ENCODE measurements at regions not wholly inside any gene's neighbourhood (a gene's known extent, or its start where the extent isn't known, plus 50 kb on each side); places are given as distances from the start of the nearest gene placed in this dataset.

DNA sequence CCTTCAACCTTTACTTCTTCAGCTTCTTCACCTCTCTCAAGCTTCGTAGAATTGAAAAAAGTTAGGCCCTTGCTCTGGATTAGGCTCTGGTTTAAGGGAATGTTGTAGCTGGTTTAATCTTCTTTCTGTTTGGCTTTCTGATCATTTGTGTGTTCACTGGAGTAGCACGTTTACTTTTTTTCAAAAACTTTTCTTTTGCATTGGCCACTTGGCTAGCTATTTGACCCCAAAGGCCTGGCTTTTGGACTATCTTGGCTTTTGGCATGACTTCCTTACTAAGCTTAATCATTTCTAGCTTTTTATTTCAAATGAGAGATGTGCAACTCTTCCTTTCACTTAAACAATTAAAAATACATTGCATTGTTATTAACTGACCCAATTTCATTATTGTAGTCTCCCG lies 1154.8 kb upstream of the ZEB2 start:
- DNase-seq = no peak
- no peaks in the 10 kb centered on the region for H3K27me3 ChIP-seq
- WGBS, 3 donors = 74 to 80% (median 76%) methylated on average over 3 of the region's 3 CpGs
- H3K9me3 ChIP-seq = no peaks in the 10 kb centered on the region
- intact Hi-C loops (cut with DNase I) = no loop called here
- H3K4me1 ChIP-seq (ENCODE audit: insufficient read depth) = no peaks in the 10 kb centered on the region
- TF ChIP-seq, protein P1, sequence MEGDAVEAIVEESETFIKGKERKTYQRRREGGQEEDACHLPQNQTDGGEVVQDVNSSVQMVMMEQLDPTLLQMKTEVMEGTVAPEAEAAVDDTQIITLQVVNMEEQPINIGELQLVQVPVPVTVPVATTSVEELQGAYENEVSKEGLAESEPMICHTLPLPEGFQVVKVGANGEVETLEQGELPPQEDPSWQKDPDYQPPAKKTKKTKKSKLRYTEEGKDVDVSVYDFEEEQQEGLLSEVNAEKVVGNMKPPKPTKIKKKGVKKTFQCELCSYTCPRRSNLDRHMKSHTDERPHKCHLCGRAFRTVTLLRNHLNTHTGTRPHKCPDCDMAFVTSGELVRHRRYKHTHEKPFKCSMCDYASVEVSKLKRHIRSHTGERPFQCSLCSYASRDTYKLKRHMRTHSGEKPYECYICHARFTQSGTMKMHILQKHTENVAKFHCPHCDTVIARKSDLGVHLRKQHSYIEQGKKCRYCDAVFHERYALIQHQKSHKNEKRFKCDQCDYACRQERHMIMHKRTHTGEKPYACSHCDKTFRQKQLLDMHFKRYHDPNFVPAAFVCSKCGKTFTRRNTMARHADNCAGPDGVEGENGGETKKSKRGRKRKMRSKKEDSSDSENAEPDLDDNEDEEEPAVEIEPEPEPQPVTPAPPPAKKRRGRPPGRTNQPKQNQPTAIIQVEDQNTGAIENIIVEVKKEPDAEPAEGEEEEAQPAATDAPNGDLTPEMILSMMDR (IDR thresholded peaks at IDR 0.05) = no peak
- TF ChIP-seq POLR2A (IDR thresholded peaks at IDR 0.05) = no peak
- no peak for TF ChIP-seq EP300 (IDR thresholded peaks at IDR 0.05)
- H3K27ac ChIP-seq = no peak overlapping the region
- H3K4me3 ChIP-seq = no peak overlapping the region
- no peaks in the 10 kb centered on the region for H3K36me3 ChIP-seq

DNA sequence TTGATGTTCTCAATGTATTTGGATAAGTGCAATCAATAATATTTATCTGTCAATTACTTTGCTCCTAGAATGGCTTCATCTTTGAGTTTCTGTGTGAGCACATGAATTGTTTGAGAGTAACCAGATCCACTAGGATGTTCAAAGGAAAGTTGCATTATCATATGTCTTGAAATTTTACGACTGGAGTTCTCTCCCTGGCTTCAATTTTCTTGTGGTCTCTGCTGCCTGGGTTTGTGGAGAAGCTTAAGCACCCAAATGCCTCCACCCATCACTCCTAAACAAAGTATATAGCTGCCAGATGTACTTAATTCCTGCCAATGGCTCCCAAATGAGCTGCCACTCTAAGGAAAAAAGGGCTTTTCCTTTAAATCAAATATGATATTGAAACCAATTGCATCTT lies 1149.4 kb upstream of the ZEB2 start:
- Histone ChIP-seq H3K4me1 (ENCODE audit: insufficient read depth) (no peaks in the 10 kb centered on the region), H3K27ac (no peak overlapping the region), H3K9me3 (no peaks in the 10 kb centered on the region), H3K27me3 (no peaks in the 10 kb centered on the region), H3K4me3 (no peak overlapping the region), H3K36me3 (no peaks in the 10 kb centered on the region)
- no peak for DNase-seq
- no peak for TF ChIP-seq EP300 (IDR thresholded peaks at IDR 0.05)
- TF ChIP-seq, protein P1 (IDR thresholded peaks at IDR 0.05) = no peak
- no peak for TF ChIP-seq POLR2A (IDR thresholded peaks at IDR 0.05)
- whole genome bisulfite sequencing, 3 donors = 83 to 95% (median 88%) methylated on average over 1 of the region's 1 CpG
- intact Hi-C loops (cut with DNase I) = no loop called here

DNA sequence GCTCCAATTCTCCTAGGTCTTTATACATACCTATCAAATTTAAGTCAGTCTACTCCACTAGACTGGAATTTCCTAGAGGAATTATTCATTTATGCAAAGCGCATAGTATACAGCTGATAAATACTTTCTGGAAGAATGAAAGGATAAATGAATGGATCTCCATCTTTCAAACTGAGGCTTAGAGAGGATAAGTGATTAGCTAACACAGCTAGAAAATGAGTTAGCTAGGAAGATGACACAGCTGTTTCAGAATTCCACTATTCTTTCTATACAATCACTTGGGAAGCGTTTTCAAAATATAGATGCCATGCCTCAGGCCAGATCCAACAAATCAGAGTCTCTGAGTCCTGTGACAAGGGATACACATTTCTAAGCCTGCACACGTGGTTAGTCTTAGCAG lies 1146.6 kb upstream of the ZEB2 start:
- H3K4me3 ChIP-seq = no peak overlapping the region
- WGBS, 3 donors = 90 to 93% (median 90%) methylated on average over 3 of the region's 3 CpGs
- intact Hi-C loops (cut with DNase I) = no loop called here
- no peaks in the 10 kb centered on the region for H3K9me3 ChIP-seq
- H3K27ac ChIP-seq = no peak overlapping the region
- no peaks in the 10 kb centered on the region for H3K27me3 ChIP-seq
- no peak for DNase-seq
- TF ChIP-seq, protein P1 (IDR thresholded peaks at IDR 0.05) = no peak
- TF ChIP-seq POLR2A (IDR thresholded peaks at IDR 0.05) (no peak), EP300 (IDR thresholded peaks at IDR 0.05) (no peak)
- no peaks in the 10 kb centered on the region for H3K4me1 ChIP-seq (ENCODE audit: insufficient read depth)
- no peaks in the 10 kb centered on the region for H3K36me3 ChIP-seq

DNA sequence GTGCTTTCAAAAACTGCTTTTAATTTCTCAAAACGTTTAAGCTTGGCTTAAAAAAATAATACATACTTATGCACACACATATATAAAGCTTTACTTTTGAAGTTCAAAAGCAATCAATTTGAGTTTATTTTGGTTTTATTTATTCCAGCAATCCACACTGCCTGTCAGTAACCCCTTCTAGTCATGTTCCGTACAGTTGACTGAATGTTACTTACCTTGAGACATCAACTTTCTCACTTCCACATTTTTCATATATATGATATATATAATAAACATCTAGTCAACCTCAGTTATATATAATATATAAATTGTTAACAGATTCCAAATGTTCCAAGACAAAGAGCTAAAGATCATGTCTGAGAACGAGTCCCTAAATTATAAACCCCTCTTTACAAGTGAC lies 1137.3 kb upstream of the ZEB2 start:
- Histone ChIP-seq H3K36me3 (no peaks in the 10 kb centered on the region), H3K4me1 (ENCODE audit: insufficient read depth) (no peaks in the 10 kb centered on the region), H3K27me3 (no peaks in the 10 kb centered on the region), H3K4me3 (no peak overlapping the region), H3K27ac (no peak overlapping the region), H3K9me3 (no peaks in the 10 kb centered on the region)
- TF ChIP-seq, protein P1 (IDR thresholded peaks at IDR 0.05) = no peak
- TF ChIP-seq EP300 (IDR thresholded peaks at IDR 0.05) = no peak
- DNase-seq = no peak
- intact Hi-C loops (cut with DNase I) = no loop called here
- 83 to 88% (median 87%) methylated on average over 3 of the region's 3 CpGs for WGBS, 3 donors
